DMS79 treated with DMSO at 0.1 percent for 48 hours (cell line): ENCODE measurements at regions not wholly inside any gene's neighbourhood (a gene's known extent, or its start where the extent isn't known, plus 50 kb on each side); places are given as distances from the start of the nearest gene placed in this dataset.

Experiments used
- DNase-seq: peaks from one replicate; lab custom pipeline; 2025; lab: John Stamatoyannopoulos, UW

DNA sequence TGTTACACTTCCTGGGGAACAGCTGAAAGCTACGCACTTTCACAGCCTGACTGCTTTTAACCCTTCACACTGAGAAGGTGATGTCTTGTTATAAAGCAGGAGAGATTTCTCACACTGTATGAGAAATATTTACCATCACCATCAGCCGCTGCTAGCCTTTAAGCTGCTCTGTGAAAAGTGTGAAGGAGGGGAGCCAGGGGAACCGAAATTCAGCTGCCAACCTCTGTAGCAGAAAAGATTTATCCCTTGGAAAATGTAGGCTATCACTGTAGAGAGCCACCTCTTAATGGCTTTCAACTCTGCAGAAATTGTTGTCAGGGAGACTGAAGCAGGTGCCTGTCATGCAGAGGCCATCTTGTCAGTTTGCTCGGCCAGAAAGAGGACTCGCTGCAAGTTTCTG, 145.3 kb downstream of the SP3 start:
- DNase-seq, result peak; percentile 15

- DNase-seq, result peak; percentile 49
These were observed 143.7 kb downstream of the SP3 start for GRCh38 chr2:173821451-173821850.

GRCh38 chr2:173822889-173823542, 142.2 kb downstream of the SP3 start:
- DNase-seq, result no peak

DNA sequence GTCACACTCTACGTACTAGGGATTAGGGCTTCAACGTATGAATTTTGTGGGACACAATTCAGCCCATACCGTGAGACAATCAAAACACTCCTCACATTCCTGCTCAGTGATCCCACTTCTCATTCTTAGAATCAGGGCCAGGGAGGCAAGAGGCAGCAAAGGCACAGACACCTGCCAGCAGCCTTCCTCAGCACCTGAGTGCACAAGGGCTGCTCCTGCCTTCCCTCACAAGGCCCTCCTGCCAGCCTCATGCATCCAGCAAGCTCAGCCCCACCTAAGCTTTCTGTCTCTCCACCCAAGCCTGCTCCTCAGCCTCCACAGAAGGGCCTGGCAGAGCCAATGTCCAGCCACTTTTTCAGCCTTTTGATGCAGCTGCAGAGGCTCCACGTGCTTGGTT, 141.6 kb downstream of the SP3 start:
- DNase-seq, result peak; percentile 89

DNA sequence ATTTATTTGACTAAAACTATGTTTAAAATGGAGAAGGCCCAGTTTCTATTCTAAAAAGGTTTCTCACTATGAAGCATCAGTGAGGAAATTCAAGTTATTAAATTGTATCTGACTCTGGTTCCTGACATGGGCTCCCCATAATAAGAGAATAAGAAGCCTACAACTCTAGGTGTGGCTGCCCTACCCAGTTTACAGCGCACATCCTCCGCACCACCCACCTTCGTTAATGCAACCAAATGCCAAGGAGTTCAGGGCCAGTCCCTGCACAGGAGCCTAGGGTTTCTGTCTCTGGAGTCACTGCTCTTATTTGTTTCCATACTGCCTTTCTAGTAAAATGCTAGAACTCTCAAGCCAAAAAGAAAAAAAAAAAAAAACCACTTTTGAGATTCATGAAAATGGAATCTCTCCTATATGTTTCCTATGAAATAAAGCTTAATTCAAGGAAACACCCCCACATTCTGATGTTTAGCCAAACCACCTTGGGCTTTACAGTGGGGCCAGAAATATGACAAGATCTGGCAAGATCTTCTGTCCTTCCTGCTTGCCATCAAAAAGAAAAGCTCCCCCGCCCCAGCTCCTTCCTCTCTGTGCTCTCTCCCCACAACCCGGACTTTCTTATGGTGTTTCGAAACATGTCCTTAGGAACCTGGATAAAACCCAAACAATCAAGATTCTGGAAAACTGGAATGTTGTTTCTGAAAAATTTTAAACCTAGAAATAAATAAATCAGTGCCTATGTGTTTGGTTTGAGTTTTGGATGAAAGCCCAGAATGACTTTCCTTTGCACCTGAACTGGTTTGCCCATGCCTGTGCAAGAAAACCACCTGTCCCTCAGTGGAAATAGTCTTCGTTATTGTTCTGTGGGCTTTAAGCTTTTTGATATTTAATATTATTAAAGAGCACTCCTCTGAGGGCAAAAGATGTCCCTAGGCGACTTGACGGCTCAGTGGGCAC, 136.7 kb downstream of the SP3 start:
- DNase-seq, result peak; percentile 43

DNA sequence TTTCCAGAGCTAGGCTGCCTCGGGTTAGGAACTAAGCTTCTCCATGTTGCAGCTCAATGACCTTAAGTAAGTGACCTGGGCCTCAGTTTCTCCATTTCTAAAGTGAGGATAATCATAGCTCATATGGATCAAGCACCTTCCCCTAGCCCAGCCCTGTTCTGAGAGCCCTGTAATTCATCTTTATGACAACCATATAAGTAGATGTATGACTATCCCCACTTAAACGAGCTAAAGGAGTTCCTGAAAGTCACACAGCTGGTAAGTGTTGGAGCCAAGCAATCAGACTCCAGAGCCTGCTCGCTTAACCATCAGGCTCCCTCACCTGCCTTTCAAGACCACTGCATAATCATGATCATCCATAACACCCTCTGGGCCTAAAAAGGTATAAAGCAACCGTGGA, 135.4 kb downstream of the SP3 start:
- no peak for DNase-seq

- no peak for DNase-seq
These were observed 135.0 kb downstream of the SP3 start for GRCh38 chr2:173830170-173830569.

GRCh38 chr2:173831312-173832229, 133.6 kb downstream of the SP3 start:
- DNase-seq, result no peak

DNA sequence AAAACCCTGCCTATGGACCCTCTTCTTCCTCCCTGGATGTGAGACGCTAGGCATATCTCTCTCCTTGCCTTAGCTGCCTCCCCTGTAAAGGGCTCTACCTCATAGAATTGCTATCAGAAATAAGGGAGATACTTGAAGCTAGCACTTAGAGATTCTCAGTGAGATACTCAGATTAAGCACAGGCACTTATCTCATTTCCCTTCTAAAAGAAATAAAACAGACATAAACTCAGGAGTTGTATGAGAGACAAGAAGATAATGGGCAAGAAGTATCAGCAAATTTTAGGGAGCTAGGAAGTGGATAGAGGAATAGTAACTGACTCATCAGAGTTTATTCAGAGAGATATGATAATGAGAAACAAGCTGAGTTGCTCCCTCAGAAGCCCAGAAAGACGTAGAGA, 131.0 kb downstream of the SP3 start:
- DNase-seq, result no peak

- no peak for DNase-seq
These were observed 129.4 kb downstream of the SP3 start for GRCh38 chr2:173835726-173836125.

DNA sequence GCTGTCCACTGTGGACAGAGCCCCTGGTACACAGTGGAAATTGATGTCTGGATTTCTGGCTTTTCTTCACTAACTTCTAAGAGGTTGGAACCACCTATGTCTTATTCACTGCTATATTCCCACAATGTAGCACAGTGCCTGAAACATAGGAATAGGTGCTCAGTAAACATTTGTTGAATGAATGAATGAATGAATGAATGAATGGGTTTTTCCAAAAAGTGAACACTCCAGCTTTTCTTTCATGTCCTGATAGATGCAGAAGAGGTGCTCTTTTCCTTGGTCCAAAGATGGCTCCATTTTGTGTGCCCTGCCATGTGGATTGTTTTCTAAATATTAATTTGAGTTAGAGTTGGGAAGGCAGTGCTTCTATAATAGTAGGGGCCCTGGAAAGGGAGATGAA, 124.1 kb downstream of the SP3 start:
- no peak for DNase-seq

- DNase-seq, result no peak
These were observed 121.6 kb downstream of the SP3 start for GRCh38 chr2:173843526-173843925.

DNA sequence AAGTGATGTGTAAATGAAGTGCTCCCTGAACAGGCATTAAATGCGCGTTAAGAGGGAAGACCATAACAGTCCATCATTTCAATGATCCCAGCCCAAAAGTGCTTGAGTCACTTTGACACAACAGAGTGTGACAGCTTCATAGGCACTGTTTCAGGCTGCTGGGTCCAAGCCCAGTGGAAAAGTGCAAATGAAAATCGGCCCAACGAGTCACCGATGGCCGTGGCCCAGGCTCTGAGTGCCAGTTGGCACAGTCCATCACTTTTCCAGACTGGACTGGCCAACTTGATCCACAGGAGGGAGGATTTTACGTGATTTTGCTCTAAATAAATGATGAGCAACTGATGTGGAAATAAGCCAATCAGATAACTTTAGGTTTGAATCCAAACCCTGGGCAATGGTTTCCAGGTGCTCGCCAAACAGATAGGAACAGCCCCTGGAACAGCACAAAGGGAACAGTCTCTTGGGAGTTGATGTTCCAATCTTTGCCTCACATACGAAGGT, 114.0 kb downstream of the SP3 start:
- no peak for DNase-seq

GRCh38 chr2:173854141-173854540, 111.0 kb downstream of the SP3 start:
- DNase-seq, result no peak

DNA sequence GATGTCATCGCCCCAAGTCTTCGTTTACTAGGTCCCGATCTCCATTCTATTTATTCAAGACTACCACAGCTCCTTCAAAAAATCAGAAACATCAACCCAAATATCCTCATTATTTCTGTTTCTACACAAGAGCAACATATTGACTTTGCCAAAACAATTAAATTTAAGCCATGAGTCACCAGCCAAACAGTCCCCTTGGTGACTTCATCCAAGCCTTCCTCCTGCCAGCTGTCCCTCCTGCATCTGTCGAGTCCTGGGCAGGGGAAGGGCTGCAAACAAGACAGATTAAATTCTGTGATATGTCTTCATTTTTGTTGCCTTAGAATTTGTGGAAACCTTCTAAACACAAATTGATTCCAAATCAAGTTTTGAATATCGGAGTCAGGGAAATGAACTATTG, 110.3 kb downstream of the SP3 start:
- DNase-seq, result peak; percentile 8

GRCh38 chr2:173855661-173856060, 109.5 kb downstream of the SP3 start:
- DNase-seq, result no peak
